ENCODE measurements at regions not wholly inside any gene's neighbourhood (a gene's known extent, or its start where the extent isn't known, plus 50 kb on each side); places are given as distances from the start of the nearest gene placed in this dataset.

- no peak for TF ChIP-seq CTCF (IDR thresholded peaks at IDR 0.05; ENCODE audit: control insufficient read depth, extremely low read depth, insufficient read depth)
Observed at GRCh38 chr4:146998157-146998556, 52.5 kb upstream of the TTC29 start.

GRCh38 chr4:147003956-147004809 lies 58.5 kb upstream of the TTC29 start:
- TF ChIP-seq CTCF (IDR thresholded peaks at IDR 0.05; ENCODE audit: control insufficient read depth, extremely low read depth, insufficient read depth), result no peak
- no peak for DNase-seq (ENCODE audit: low read depth)
- no peak overlapping the region for H3K4me3 ChIP-seq (ENCODE audit: low read depth, low read length)

More at GRCh38 chr4:146998157-146998556, 52.5 kb upstream of the TTC29 start:
- no peak for DNase-seq (ENCODE audit: low read depth)
- no peak overlapping the region for H3K4me3 ChIP-seq (ENCODE audit: low read depth, low read length)

- H3K4me3 ChIP-seq (ENCODE audit: low read depth, low read length), result no peak overlapping the region
- no peak for DNase-seq (ENCODE audit: low read depth)
- no peak for TF ChIP-seq CTCF (IDR thresholded peaks at IDR 0.05; ENCODE audit: control insufficient read depth, extremely low read depth, insufficient read depth)
Observed at GRCh38 chr4:147006229-147006628, 60.6 kb upstream of the TTC29 start.

GRCh38 chr4:147009875-147010274 lies 64.2 kb upstream of the TTC29 start:
- no peak overlapping the region for H3K4me3 ChIP-seq (ENCODE audit: low read depth, low read length)
- no peak for DNase-seq (ENCODE audit: low read depth)
- no peak for TF ChIP-seq CTCF (IDR thresholded peaks at IDR 0.05; ENCODE audit: control insufficient read depth, extremely low read depth, insufficient read depth)

GRCh38 chr4:147011411-147011810 lies 65.7 kb upstream of the TTC29 start:
- TF ChIP-seq CTCF (IDR thresholded peaks at IDR 0.05; ENCODE audit: control insufficient read depth, extremely low read depth, insufficient read depth), result no peak
- H3K4me3 ChIP-seq (ENCODE audit: low read depth, low read length), result no peak overlapping the region
- no peak for DNase-seq (ENCODE audit: low read depth)

GRCh38 chr4:147012059-147012707 lies 66.5 kb upstream of the TTC29 start:
- no peak for DNase-seq (ENCODE audit: low read depth)
- H3K4me3 ChIP-seq (ENCODE audit: low read depth, low read length), result no peak overlapping the region
- TF ChIP-seq CTCF (IDR thresholded peaks at IDR 0.05; ENCODE audit: control insufficient read depth, extremely low read depth, insufficient read depth), result no peak

Measured in LNCaP clone FGC (cell line).